Common myeloid progenitor, CD34-positive (primary cell): ENCODE measurements at regions not wholly inside any gene's neighbourhood (a gene's known extent, or its start where the extent isn't known, plus 50 kb on each side); places are given as distances from the start of the nearest gene placed in this dataset.

Experiments used
- CTCF ChIA-PET: fragments of 350-600 bp; sonication (Branson Sonifier 250); formaldehyde crosslinking; loops from one replicate; lab custom pipeline; 2021; ENCODE audit warnings: antibody characterized with exemption; lab: Charles Lee
- POLR2A ChIA-PET: fragments of 350-600 bp; sonication (Branson Sonifier 250); formaldehyde crosslinking; loops from one replicate; lab custom pipeline; 2021; ENCODE audit warnings: antibody characterized with exemption; lab: Charles Lee
- DNase-seq, 3 donors: peaks; one replicate each; pipeline versions ENCODE4 v3.0.0 to v3.0.0-alpha.2; 2013
- H3K27ac ChIP-seq, 2 experiments: 1 replicate in 1 of 2; 2 replicates in 1 of 2; pipeline ENCODE4 v1.7.0; 2013; ENCODE audit warnings: inconsistent platforms in 2 of 2, low read length in 2 of 2, mild to moderate bottlenecking in 2 of 2, low read depth in 1 of 2, moderate library complexity in 1 of 2; ENCODE audit not compliant: severe bottlenecking in 2 of 2, insufficient read depth in 1 of 2, poor library complexity in 1 of 2
- H3K27me3 ChIP-seq, 5 experiments: replicated peaks in 2 of 5; 1 replicate in 3 of 5; 2 replicates in 2 of 5; pipeline versions ENCODE4 v1.6.1 to v1.7.0; 2013; ENCODE audit warnings: low read length in 4 of 5, mild to moderate bottlenecking in 2 of 5, moderate library complexity in 2 of 5, inconsistent platforms in 1 of 5; ENCODE audit not compliant: insufficient read depth in 5 of 5, control insufficient read depth in 4 of 5
- H3K36me3 ChIP-seq, 4 experiments: 1 replicate in 2 of 4; 2 replicates in 2 of 4; pipeline versions ENCODE4 v1.6.1 to v1.7.0; 2013; ENCODE audit warnings: low read length in 3 of 4, control low read depth in 1 of 4, mild to moderate bottlenecking in 1 of 4; ENCODE audit not compliant: control insufficient read depth in 4 of 4, insufficient read depth in 4 of 4
- H3K4me1 ChIP-seq, 4 experiments: 1 replicate in 3 of 4; 2 replicates in 1 of 4; pipeline versions ENCODE4 v1.6.1 to v1.7.1; 2013; ENCODE audit warnings: low read length in 3 of 4, mild to moderate bottlenecking in 3 of 4, control low read depth in 1 of 4, inconsistent platforms in 1 of 4, moderate library complexity in 1 of 4; ENCODE audit not compliant: control insufficient read depth in 4 of 4, insufficient read depth in 4 of 4; ENCODE audit errors: control extremely low read depth in 1 of 4
- H3K4me3 ChIP-seq, 7 experiments: 1 replicate in 4 of 7; 2 replicates in 3 of 7; pipeline versions ENCODE4 v1.5.1 to v1.7.0; 2013; ENCODE audit warnings: mild to moderate bottlenecking in 7 of 7, low read length in 6 of 7, moderate library complexity in 6 of 7, inconsistent platforms in 2 of 7, low read depth in 2 of 7, control low read depth in 1 of 7; ENCODE audit not compliant: insufficient read depth in 4 of 7, control insufficient read depth in 1 of 7; ENCODE audit errors: extremely low read depth in 1 of 7
- H3K9me3 ChIP-seq, 5 experiments: 1 replicate in 4 of 5; 2 replicates in 1 of 5; pipeline versions ENCODE4 v1.6.1 to v1.7.1; 2013; ENCODE audit warnings: low read length in 4 of 5, mild to moderate bottlenecking in 2 of 5, inconsistent platforms in 1 of 5, low read depth in 1 of 5, moderate library complexity in 1 of 5; ENCODE audit not compliant: control insufficient read depth in 4 of 5, insufficient read depth in 2 of 5; ENCODE audit errors: control extremely low read depth in 1 of 5
- WGBS: methylation state at CpG from one replicate; pipeline ENCODE4 v1.1.5; 2013; ENCODE audit not compliant: insufficient coverage; 5-methylcytosine and 5-hydroxymethylcytosine counted together

GRCh38 chr5:175784230-175784629 is 87.1 kb upstream of the CPLX2 start:
- H3K36me3 ChIP-seq = no peaks in the 10 kb centered on the region
- H3K9me3 ChIP-seq = no peaks in the 10 kb centered on the region
- CTCF ChIA-PET = no interaction called here
- POLR2A ChIA-PET = no interaction called here
- H3K27ac ChIP-seq = no peak overlapping the region
- H3K27me3 ChIP-seq = peaks cover 0 to 34% (median 11%) of the 10 kb centered on the region in 5 experiments
- no peak for DNase-seq
- H3K4me3 ChIP-seq = no peak overlapping the region
- 80% methylated on average over 1 of the region's 1 CpG for WGBS
- no peaks in the 10 kb centered on the region for H3K4me1 ChIP-seq

GRCh38 chr5:175785681-175786080 is 85.7 kb upstream of the CPLX2 start:
- Histone ChIP-seq H3K36me3 (no peaks in the 10 kb centered on the region), H3K4me3 (no peak overlapping the region), H3K9me3 (peaks cover 0 to 3% (median 0%) of the 10 kb centered on the region in 5 experiments), H3K27me3 (peaks cover 0 to 28% (median 9%) of the 10 kb centered on the region in 5 experiments), H3K4me1 (no peaks in the 10 kb centered on the region), H3K27ac (no peak overlapping the region)
- CTCF ChIA-PET = no interaction called here
- no peak for DNase-seq
- POLR2A ChIA-PET = no interaction called here

- ChIA-PET CTCF (no interaction called here), POLR2A (no interaction called here)
- peaks cover 0 to 3% (median 0%) of the 10 kb centered on the region in 5 experiments for H3K9me3 ChIP-seq
- no peak overlapping the region for H3K27ac ChIP-seq
- peaks cover 0 to 17% (median 9%) of the 10 kb centered on the region in 5 experiments for H3K27me3 ChIP-seq
- no peaks in the 10 kb centered on the region for H3K36me3 ChIP-seq
- no peak overlapping the region for H3K4me3 ChIP-seq
- no peak for DNase-seq
- H3K4me1 ChIP-seq = no peaks in the 10 kb centered on the region
- 85% methylated on average over 6 of the region's 9 CpGs for WGBS
These were observed 83.1 kb upstream of the CPLX2 start for GRCh38 chr5:175788155-175788787.

DNA sequence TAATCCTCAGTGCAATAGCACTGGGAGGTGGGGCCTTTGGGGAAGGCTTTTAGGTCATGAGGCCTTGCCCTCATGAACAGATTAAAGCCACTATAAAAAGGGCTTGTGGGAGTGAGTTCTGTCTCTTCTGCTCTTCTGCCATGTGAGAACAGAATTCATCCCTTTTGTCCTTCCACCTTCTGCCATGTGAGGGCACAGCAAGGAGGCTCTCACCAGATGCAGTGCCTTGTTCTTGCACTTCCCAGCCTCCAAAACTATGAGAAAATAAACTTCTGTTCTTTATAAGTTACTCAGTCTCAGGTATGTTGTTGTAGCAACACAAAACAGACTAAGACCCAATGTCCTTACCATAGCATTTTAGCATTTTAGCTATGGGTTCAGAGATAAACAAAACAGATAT is 81.7 kb upstream of the CPLX2 start:
- Histone ChIP-seq H3K9me3 (peaks cover 0 to 3% (median 0%) of the 10 kb centered on the region in 5 experiments), H3K27me3 (peaks cover 0 to 22% (median 10%) of the 10 kb centered on the region in 5 experiments), H3K36me3 (no peaks in the 10 kb centered on the region), H3K4me3 (no peak overlapping the region), H3K27ac (no peak overlapping the region), H3K4me1 (no peaks in the 10 kb centered on the region)
- DNase-seq = no peak
- CTCF ChIA-PET = no interaction called here
- POLR2A ChIA-PET = no interaction called here

GRCh38 chr5:175790796-175791195 is 80.6 kb upstream of the CPLX2 start:
- WGBS = 48% methylated on average over 3 of the region's 4 CpGs
- Histone ChIP-seq H3K36me3 (no peaks in the 10 kb centered on the region), H3K27me3 (peaks cover 4 to 28% (median 8%) of the 10 kb centered on the region in 5 experiments), H3K27ac (no peak overlapping the region), H3K4me1 (no peaks in the 10 kb centered on the region), H3K9me3 (peaks cover 0 to 3% (median 0%) of the 10 kb centered on the region in 5 experiments), H3K4me3 (no peak overlapping the region)
- no peak for DNase-seq
- ChIA-PET CTCF (no interaction called here), POLR2A (no interaction called here)

DNA sequence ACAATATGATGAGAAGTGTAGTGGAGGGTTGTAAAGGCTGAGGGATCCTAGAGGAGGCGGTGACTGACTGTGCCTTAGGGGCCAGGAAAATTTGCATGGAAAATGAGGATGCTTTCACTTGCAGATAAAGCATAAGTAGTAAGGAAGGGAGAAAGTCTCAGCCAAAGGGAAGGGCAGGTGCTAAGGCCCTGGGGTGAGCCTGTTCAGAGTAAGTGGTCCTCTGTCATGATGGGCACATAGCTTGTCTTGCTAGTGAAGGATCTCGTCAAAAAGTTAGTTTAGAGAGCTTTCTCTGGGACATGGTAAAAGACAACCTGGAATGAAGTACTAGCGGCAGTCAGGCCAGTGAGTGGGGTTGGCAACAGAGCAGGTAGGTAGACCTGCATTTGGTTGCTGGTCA is 75.4 kb upstream of the CPLX2 start:
- Histone ChIP-seq H3K27me3 (peaks cover 18 to 64% (median 20%) of the 10 kb centered on the region in 5 experiments), H3K4me1 (peaks cover 0 to 10% (median 5%) of the 10 kb centered on the region in 4 experiments), H3K36me3 (no peaks in the 10 kb centered on the region), H3K27ac (no peak overlapping the region), H3K4me3 (no peak overlapping the region), H3K9me3 (no peaks in the 10 kb centered on the region)
- peak in 1 of 3 donors; percentile 1 for DNase-seq
- CTCF ChIA-PET = no interaction called here
- 55% methylated on average over 3 of the region's 3 CpGs for WGBS
- POLR2A ChIA-PET = no interaction called here

- Histone ChIP-seq H3K27me3 (peaks cover 18 to 66% (median 20%) of the 10 kb centered on the region in 5 experiments), H3K27ac (no peak overlapping the region), H3K4me1 (peaks cover 0 to 10% (median 5%) of the 10 kb centered on the region in 4 experiments), H3K9me3 (no peaks in the 10 kb centered on the region), H3K36me3 (no peaks in the 10 kb centered on the region), H3K4me3 (peak overlapping the region in 2 of 7 experiments; percentile 19 to 20)
- WGBS = 2% methylated on average over 98 of the region's 108 CpGs
- ChIA-PET POLR2A (no interaction called here), CTCF (no interaction called here)
- DNase-seq = peak; percentile 84 to 95 (median 93)
These were observed 74.6 kb upstream of the CPLX2 start for GRCh38 chr5:175796536-175797499.
